ENCODE measurements at regions not wholly inside any gene's neighbourhood (a gene's known extent, or its start where the extent isn't known, plus 50 kb on each side); places are given as distances from the start of the nearest gene placed in this dataset.
"Not testable (repeated sequence)": the region's sequence is repeated elsewhere in the genome, so short reads cannot be mapped to it uniquely, and the experiment has no call there.

GRCh38 chr10:78664929-78665553 lies 403.7 kb upstream of the ZMIZ1 start:
- Histone ChIP-seq H3K4me3 (ENCODE audit: low read length) (no peak overlapping the region), H3K27me3 (ENCODE audit: insufficient read depth, low read length, poor library complexity, severe bottlenecking) (no peaks in the 10 kb centered on the region), H3K4me1 (ENCODE audit: insufficient read depth, low read length) (no peaks in the 10 kb centered on the region), H3K36me3 (ENCODE audit: insufficient read depth, low read length) (no peaks in the 10 kb centered on the region), H3K27ac (ENCODE audit: low read depth, low read length) (no peak overlapping the region), H3K9me3 (ENCODE audit: low read length) (no peaks in the 10 kb centered on the region)
- H3K4me1 Mint-ChIP-seq: no peaks in the 10 kb centered on the region
- ChIA-PET CTCF (interaction anchor here (0.7 to 1.1 kb wide), 3 partner anchors 11 to 531 kb away, joined by 3 read pairs; no protein-coding TSS in a partner anchor), POLR2A (no interaction called here)
- H3K27ac Mint-ChIP-seq: no peak overlapping the region
- DNase-seq: no peak
- no peak overlapping the region for H3K4me3 Mint-ChIP-seq
- H3K36me3 Mint-ChIP-seq: peaks cover 0 to 5% (median 0%) of the 10 kb centered on the region in 3 donors
- peaks cover 20 to 66% of the 10 kb centered on the region in 2 donors for H3K27me3 Mint-ChIP-seq
- H3K9me3 Mint-ChIP-seq: peaks cover 4 to 26% (median 11%) of the 10 kb centered on the region in 5 donors

- H3K4me1 Mint-ChIP-seq: no peaks in the 10 kb centered on the region
- H3K4me3 ChIP-seq (ENCODE audit: low read length): no peak overlapping the region
- peaks cover 0 to 4% (median 0%) of the 10 kb centered on the region in 3 donors for H3K36me3 Mint-ChIP-seq
- peaks cover 7 to 13% of the 10 kb centered on the region in 2 donors for H3K27me3 Mint-ChIP-seq
- POLR2A ChIA-PET: no interaction called here
- DNase-seq: no peak
- no peaks in the 10 kb centered on the region for H3K36me3 ChIP-seq (ENCODE audit: insufficient read depth, low read length)
- H3K27ac ChIP-seq (ENCODE audit: low read depth, low read length): no peak overlapping the region
- peaks cover 0 to 5% (median 2%) of the 10 kb centered on the region in 5 donors for H3K9me3 Mint-ChIP-seq
- no peak overlapping the region for H3K4me3 Mint-ChIP-seq
- CTCF ChIA-PET: interaction anchor here (1.7 kb wide), 1 partner anchor 522 kb away, joined by 4 read pairs; no protein-coding TSS in a partner anchor
- H3K27me3 ChIP-seq (ENCODE audit: insufficient read depth, low read length, poor library complexity, severe bottlenecking): no peaks in the 10 kb centered on the region
- H3K9me3 ChIP-seq (ENCODE audit: low read length): no peaks in the 10 kb centered on the region
- no peak overlapping the region for H3K27ac Mint-ChIP-seq
- no peaks in the 10 kb centered on the region for H3K4me1 ChIP-seq (ENCODE audit: insufficient read depth, low read length)
These were observed 395.8 kb upstream of the ZMIZ1 start for GRCh38 chr10:78672918-78673317.

GRCh38 chr10:78681141-78681540 lies 387.6 kb upstream of the ZMIZ1 start:
- H3K4me1 ChIP-seq (ENCODE audit: insufficient read depth, low read length); H3K27ac ChIP-seq (ENCODE audit: low read depth, low read length); H3K9me3 Mint-ChIP-seq; H3K27ac Mint-ChIP-seq; DNase-seq; H3K4me3 Mint-ChIP-seq; H3K4me3 ChIP-seq (ENCODE audit: low read length); POLR2A ChIA-PET; H3K4me1 Mint-ChIP-seq; H3K36me3 ChIP-seq (ENCODE audit: insufficient read depth, low read length); H3K9me3 ChIP-seq (ENCODE audit: low read length); H3K36me3 Mint-ChIP-seq; H3K27me3 ChIP-seq (ENCODE audit: insufficient read depth, low read length, poor library complexity, severe bottlenecking); CTCF ChIA-PET: not testable (repeated sequence)
- H3K27me3 Mint-ChIP-seq: peaks cover 12 to 27% of the 10 kb centered on the region in 2 donors

- H3K27ac ChIP-seq (ENCODE audit: low read depth, low read length); H3K9me3 ChIP-seq (ENCODE audit: low read length); H3K36me3 ChIP-seq (ENCODE audit: insufficient read depth, low read length); H3K4me1 Mint-ChIP-seq; H3K36me3 Mint-ChIP-seq; H3K4me3 Mint-ChIP-seq; DNase-seq; H3K4me3 ChIP-seq (ENCODE audit: low read length); H3K4me1 ChIP-seq (ENCODE audit: insufficient read depth, low read length); H3K27me3 ChIP-seq (ENCODE audit: insufficient read depth, low read length, poor library complexity, severe bottlenecking); POLR2A ChIA-PET; H3K27ac Mint-ChIP-seq; CTCF ChIA-PET; H3K9me3 Mint-ChIP-seq: not testable (repeated sequence)
- peaks cover 12 to 28% of the 10 kb centered on the region in 2 donors for H3K27me3 Mint-ChIP-seq
These were observed 386.8 kb upstream of the ZMIZ1 start for GRCh38 chr10:78681986-78682385.

- Histone ChIP-seq H3K27ac (ENCODE audit: low read depth, low read length) (no peak overlapping the region), H3K36me3 (ENCODE audit: insufficient read depth, low read length) (no peaks in the 10 kb centered on the region), H3K4me3 (ENCODE audit: low read length) (no peak overlapping the region), H3K9me3 (ENCODE audit: low read length) (no peaks in the 10 kb centered on the region), H3K4me1 (ENCODE audit: insufficient read depth, low read length) (no peaks in the 10 kb centered on the region), H3K27me3 (ENCODE audit: insufficient read depth, low read length, poor library complexity, severe bottlenecking) (peaks cover 4% of the 10 kb centered on the region)
- Mint-ChIP-seq H3K27ac (no peak overlapping the region), H3K4me3 (no peak overlapping the region), H3K36me3 (no peaks in the 10 kb centered on the region), H3K9me3 (peaks cover 0 to 4% (median 2%) of the 10 kb centered on the region in 5 donors), H3K4me1 (no peaks in the 10 kb centered on the region), H3K27me3 (peaks cover 13 to 30% of the 10 kb centered on the region in 2 donors)
- POLR2A ChIA-PET: no interaction called here
- CTCF ChIA-PET: no interaction called here
- DNase-seq: no peak
These were observed 383.8 kb upstream of the ZMIZ1 start for GRCh38 chr10:78684947-78685346.

GRCh38 chr10:78685466-78686103 lies 383.2 kb upstream of the ZMIZ1 start:
- DNase-seq: no peak
- Histone ChIP-seq H3K9me3 (ENCODE audit: low read length) (no peaks in the 10 kb centered on the region), H3K4me1 (ENCODE audit: insufficient read depth, low read length) (no peaks in the 10 kb centered on the region), H3K4me3 (ENCODE audit: low read length) (no peak overlapping the region), H3K36me3 (ENCODE audit: insufficient read depth, low read length) (no peaks in the 10 kb centered on the region), H3K27me3 (ENCODE audit: insufficient read depth, low read length, poor library complexity, severe bottlenecking) (peaks cover 4% of the 10 kb centered on the region), H3K27ac (ENCODE audit: low read depth, low read length) (no peak overlapping the region)
- no peaks in the 10 kb centered on the region for H3K36me3 Mint-ChIP-seq
- no peaks in the 10 kb centered on the region for H3K4me1 Mint-ChIP-seq
- H3K27ac Mint-ChIP-seq: no peak overlapping the region
- H3K27me3 Mint-ChIP-seq: peaks cover 9 to 30% of the 10 kb centered on the region in 2 donors
- ChIA-PET POLR2A (no interaction called here), CTCF (no interaction called here)
- H3K9me3 Mint-ChIP-seq: peaks cover 0 to 4% (median 2%) of the 10 kb centered on the region in 5 donors
- H3K4me3 Mint-ChIP-seq: no peak overlapping the region

GRCh38 chr10:78686444-78687060 lies 382.2 kb upstream of the ZMIZ1 start:
- H3K9me3 ChIP-seq (ENCODE audit: low read length): no peaks in the 10 kb centered on the region
- no peaks in the 10 kb centered on the region for H3K4me1 ChIP-seq (ENCODE audit: insufficient read depth, low read length)
- H3K27ac ChIP-seq (ENCODE audit: low read depth, low read length): no peak overlapping the region
- POLR2A ChIA-PET: no interaction called here
- H3K36me3 Mint-ChIP-seq: no peaks in the 10 kb centered on the region
- no peak overlapping the region for H3K4me3 Mint-ChIP-seq
- H3K4me3 ChIP-seq (ENCODE audit: low read length): no peak overlapping the region
- H3K27me3 Mint-ChIP-seq: peaks cover 11 to 30% of the 10 kb centered on the region in 2 donors
- peaks cover 0 to 4% (median 2%) of the 10 kb centered on the region in 5 donors for H3K9me3 Mint-ChIP-seq
- H3K36me3 ChIP-seq (ENCODE audit: insufficient read depth, low read length): no peaks in the 10 kb centered on the region
- H3K27ac Mint-ChIP-seq: no peak overlapping the region
- H3K4me1 Mint-ChIP-seq: no peaks in the 10 kb centered on the region
- no peak for DNase-seq
- CTCF ChIA-PET: no interaction called here
- peaks cover 4% of the 10 kb centered on the region for H3K27me3 ChIP-seq (ENCODE audit: insufficient read depth, low read length, poor library complexity, severe bottlenecking)

- H3K27me3 ChIP-seq (ENCODE audit: insufficient read depth, low read length, poor library complexity, severe bottlenecking): peaks cover 4% of the 10 kb centered on the region
- no peak overlapping the region for H3K4me3 ChIP-seq (ENCODE audit: low read length)
- H3K27ac Mint-ChIP-seq: no peak overlapping the region
- ChIA-PET POLR2A (no interaction called here), CTCF (no interaction called here)
- H3K36me3 ChIP-seq (ENCODE audit: insufficient read depth, low read length): no peaks in the 10 kb centered on the region
- no peak overlapping the region for H3K4me3 Mint-ChIP-seq
- no peaks in the 10 kb centered on the region for H3K4me1 Mint-ChIP-seq
- H3K27ac ChIP-seq (ENCODE audit: low read depth, low read length): no peak overlapping the region
- H3K9me3 ChIP-seq (ENCODE audit: low read length): no peaks in the 10 kb centered on the region
- H3K27me3 Mint-ChIP-seq: peaks cover 8 to 31% of the 10 kb centered on the region in 2 donors
- no peak for DNase-seq
- no peaks in the 10 kb centered on the region for H3K36me3 Mint-ChIP-seq
- H3K4me1 ChIP-seq (ENCODE audit: insufficient read depth, low read length): no peaks in the 10 kb centered on the region
- H3K9me3 Mint-ChIP-seq: peaks cover 0 to 2% (median 2%) of the 10 kb centered on the region in 5 donors
These were observed 381.1 kb upstream of the ZMIZ1 start for GRCh38 chr10:78687626-78688025.

All from CD8-positive, alpha-beta memory T cell (primary cell).